ENCODE measurements at regions not wholly inside any gene's neighbourhood (a gene's known extent, or its start where the extent isn't known, plus 50 kb on each side); places are given as distances from the start of the nearest gene placed in this dataset.

DNA sequence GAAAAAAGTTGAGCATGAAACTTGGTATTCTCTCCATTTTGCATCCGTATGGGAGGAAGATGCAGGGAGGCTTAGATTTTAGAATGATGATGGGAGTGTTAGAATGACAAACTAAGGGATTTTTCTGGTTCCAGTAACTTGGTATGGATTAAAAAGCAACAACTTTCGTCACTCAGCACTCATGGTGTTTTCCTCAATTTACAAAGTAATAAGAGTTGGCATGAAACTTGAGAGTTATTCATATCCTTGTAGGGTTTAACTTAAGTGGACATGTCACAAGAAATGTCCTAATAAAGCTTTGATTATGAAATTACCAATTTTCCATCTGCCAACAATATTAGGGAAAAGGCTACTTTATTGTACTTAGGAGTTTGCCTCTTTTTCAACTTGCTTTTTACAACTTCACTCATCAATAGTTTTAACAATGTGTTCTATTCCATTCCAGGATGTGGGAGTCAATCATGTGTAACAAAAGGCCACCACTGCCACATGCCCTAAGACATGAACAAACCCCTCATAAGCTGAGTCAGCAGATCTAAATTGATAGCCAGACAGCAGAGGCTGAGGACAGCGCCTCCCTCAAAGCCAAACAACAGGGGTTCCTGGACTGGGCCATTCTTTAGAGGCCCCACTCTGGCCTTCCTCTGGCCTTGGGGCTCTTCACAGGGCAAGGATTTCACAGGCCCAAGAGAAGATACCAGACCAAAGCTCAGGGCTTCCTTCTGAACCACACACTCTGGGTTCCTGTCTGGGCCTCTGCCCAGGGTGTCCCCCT lies 265.8 kb downstream of the TNS1 start:
- Histone ChIP-seq H3K4me3 (ENCODE audit: low read depth, low read length) (no peak overlapping the region), H3K27me3 (ENCODE audit: control insufficient read depth, insufficient read depth, low read length) (no peaks in the 10 kb centered on the region), H3K36me3 (ENCODE audit: control insufficient read depth, insufficient read depth, low read length) (no peaks in the 10 kb centered on the region)
- no peak for DNase-seq (ENCODE audit: low read depth)
- no peak for FAIRE-seq
- TF ChIP-seq, protein P1, sequence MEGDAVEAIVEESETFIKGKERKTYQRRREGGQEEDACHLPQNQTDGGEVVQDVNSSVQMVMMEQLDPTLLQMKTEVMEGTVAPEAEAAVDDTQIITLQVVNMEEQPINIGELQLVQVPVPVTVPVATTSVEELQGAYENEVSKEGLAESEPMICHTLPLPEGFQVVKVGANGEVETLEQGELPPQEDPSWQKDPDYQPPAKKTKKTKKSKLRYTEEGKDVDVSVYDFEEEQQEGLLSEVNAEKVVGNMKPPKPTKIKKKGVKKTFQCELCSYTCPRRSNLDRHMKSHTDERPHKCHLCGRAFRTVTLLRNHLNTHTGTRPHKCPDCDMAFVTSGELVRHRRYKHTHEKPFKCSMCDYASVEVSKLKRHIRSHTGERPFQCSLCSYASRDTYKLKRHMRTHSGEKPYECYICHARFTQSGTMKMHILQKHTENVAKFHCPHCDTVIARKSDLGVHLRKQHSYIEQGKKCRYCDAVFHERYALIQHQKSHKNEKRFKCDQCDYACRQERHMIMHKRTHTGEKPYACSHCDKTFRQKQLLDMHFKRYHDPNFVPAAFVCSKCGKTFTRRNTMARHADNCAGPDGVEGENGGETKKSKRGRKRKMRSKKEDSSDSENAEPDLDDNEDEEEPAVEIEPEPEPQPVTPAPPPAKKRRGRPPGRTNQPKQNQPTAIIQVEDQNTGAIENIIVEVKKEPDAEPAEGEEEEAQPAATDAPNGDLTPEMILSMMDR (IDR thresholded peaks at IDR 0.05; ENCODE audit: insufficient read depth, low read length, severe bottlenecking) = no peak

- DNase-seq (ENCODE audit: low read depth) (no peak), FAIRE-seq (no peak)
- H3K27me3 ChIP-seq (ENCODE audit: control insufficient read depth, insufficient read depth, low read length) = no peaks in the 10 kb centered on the region
- no peaks in the 10 kb centered on the region for H3K36me3 ChIP-seq (ENCODE audit: control insufficient read depth, insufficient read depth, low read length)
- no peak overlapping the region for H3K4me3 ChIP-seq (ENCODE audit: low read depth, low read length)
- TF ChIP-seq, protein P1 (IDR thresholded peaks at IDR 0.05; ENCODE audit: insufficient read depth, low read length, severe bottlenecking) = no peak
Observed at GRCh38 chr2:217735899-217736298, 266.9 kb downstream of the TNS1 start.

DNA sequence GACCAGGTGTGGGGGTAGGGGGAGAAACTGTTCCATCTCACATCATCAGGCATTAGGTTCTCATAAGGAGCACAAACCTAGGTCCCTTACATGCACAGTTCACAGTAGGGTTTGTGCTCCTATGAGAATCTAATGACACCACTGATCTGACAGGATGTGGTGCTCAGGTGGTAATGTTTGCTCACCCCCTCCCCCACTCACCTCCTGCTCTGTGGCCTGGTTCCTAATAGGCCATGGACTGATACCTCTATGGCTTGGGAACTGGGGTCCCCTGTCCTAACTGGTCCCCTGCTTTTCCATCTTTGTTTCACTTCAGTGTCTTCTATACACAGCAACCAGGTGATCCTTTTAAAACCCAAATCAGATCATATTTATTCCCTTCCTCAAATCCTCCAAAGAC lies 267.8 kb downstream of the TNS1 start:
- TF ChIP-seq, protein P1 (IDR thresholded peaks at IDR 0.05; ENCODE audit: insufficient read depth, low read length, severe bottlenecking) = no peak
- H3K4me3 ChIP-seq (ENCODE audit: low read depth, low read length) = no peak overlapping the region
- DNase-seq (ENCODE audit: low read depth) (no peak), FAIRE-seq (peak; percentile 82)
- no peaks in the 10 kb centered on the region for H3K27me3 ChIP-seq (ENCODE audit: control insufficient read depth, insufficient read depth, low read length)
- H3K36me3 ChIP-seq (ENCODE audit: control insufficient read depth, insufficient read depth, low read length) = no peaks in the 10 kb centered on the region

DNA sequence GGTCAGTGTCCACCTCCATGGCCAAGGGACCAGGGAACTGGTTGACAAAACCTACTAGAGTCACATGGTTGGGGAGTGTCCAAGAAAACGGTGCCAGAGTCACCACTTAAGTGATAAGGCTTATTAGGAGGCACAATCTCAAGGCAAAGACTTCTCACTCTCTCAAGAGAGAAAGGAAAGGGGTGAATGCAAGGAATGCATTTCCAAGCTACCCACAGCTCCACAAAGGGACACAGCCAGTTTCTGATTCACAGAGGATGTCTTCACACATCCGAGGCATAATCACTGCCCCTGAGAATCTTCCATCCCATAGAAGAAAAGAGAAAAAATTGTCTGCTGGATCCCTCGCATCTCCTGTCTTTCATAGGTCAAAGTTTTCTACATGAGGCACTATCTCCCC lies 269.3 kb downstream of the TNS1 start:
- Histone ChIP-seq H3K27me3 (ENCODE audit: control insufficient read depth, insufficient read depth, low read length) (no peaks in the 10 kb centered on the region), H3K36me3 (ENCODE audit: control insufficient read depth, insufficient read depth, low read length) (no peaks in the 10 kb centered on the region), H3K4me3 (ENCODE audit: low read depth, low read length) (no peak overlapping the region)
- peak; percentile 77 for FAIRE-seq
- no peak for DNase-seq (ENCODE audit: low read depth)
- TF ChIP-seq, protein P1 (IDR thresholded peaks at IDR 0.05; ENCODE audit: insufficient read depth, low read length, severe bottlenecking) = no peak

DNA sequence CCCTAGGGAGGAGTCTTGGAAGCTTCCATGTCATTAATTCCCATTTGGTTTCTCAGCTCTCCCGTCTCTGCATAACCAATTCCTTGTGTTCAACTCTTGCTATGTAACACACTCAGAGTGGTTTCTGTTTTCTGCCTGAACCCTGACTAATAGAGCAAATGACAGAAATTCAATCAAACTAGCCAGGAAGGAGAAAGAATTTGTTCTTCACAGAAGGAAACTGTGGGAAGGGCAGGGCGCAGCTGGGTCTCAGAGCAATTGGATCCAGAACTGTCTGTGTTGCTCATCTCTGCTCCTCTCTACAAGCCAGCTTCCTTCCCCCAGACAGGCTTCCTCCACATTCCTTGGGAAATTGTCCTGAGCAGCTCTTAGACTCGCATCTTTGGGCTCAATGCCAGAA lies 269.8 kb downstream of the TNS1 start:
- no peak for DNase-seq (ENCODE audit: low read depth)
- no peak for FAIRE-seq

More for the DNA sequence above, 269.8 kb downstream of the TNS1 start:
- Histone ChIP-seq H3K4me3 (ENCODE audit: low read depth, low read length) (no peak overlapping the region), H3K27me3 (ENCODE audit: control insufficient read depth, insufficient read depth, low read length) (no peaks in the 10 kb centered on the region), H3K36me3 (ENCODE audit: control insufficient read depth, insufficient read depth, low read length) (no peaks in the 10 kb centered on the region)
- TF ChIP-seq, protein P1 (IDR thresholded peaks at IDR 0.05; ENCODE audit: insufficient read depth, low read length, severe bottlenecking) = no peak

Data from bronchial epithelial cell (primary cell).